ENCODE measurements at regions not wholly inside any gene's neighbourhood (a gene's known extent, or its start where the extent isn't known, plus 50 kb on each side); places are given as distances from the start of the nearest gene placed in this dataset.
A peak's percentile ranks its signal among the peaks of the same experiment; 100 is the strongest.

GRCh38 chr12:4849115-4849541, 60.6 kb upstream of the KCNA1 start:
- DNase-seq (no peak), ATAC-seq (ENCODE audit: low read depth in 2 of 2) (no peak)
- Mint-ChIP-seq H3K4me3 (no peak overlapping the region), H3K27ac (no peak overlapping the region), H3K36me3 (no peaks in the 10 kb centered on the region), H3K9me3 (peaks cover 0 to 3% (median 0%) of the 10 kb centered on the region in 7 donors), H3K27me3 (no peaks in the 10 kb centered on the region), H3K4me1 (peaks cover 0 to 7% (median 3%) of the 10 kb centered on the region in 3 donors)

GRCh38 chr12:4849795-4850345, 59.8 kb upstream of the KCNA1 start:
- H3K27me3 Mint-ChIP-seq = no peaks in the 10 kb centered on the region
- no peaks in the 10 kb centered on the region for H3K36me3 Mint-ChIP-seq
- H3K4me1 Mint-ChIP-seq = peaks cover 1 to 9% (median 4%) of the 10 kb centered on the region in 3 donors
- H3K4me3 Mint-ChIP-seq = no peak overlapping the region
- DNase-seq = no peak
- H3K27ac Mint-ChIP-seq = peak overlapping the region in 1 of 6 donors; percentile 90
- no peaks in the 10 kb centered on the region for H3K9me3 Mint-ChIP-seq
- ATAC-seq (ENCODE audit: low read depth in 2 of 2) = no peak

- no peaks in the 10 kb centered on the region for H3K36me3 Mint-ChIP-seq
- no peak overlapping the region for H3K4me3 Mint-ChIP-seq
- ATAC-seq (ENCODE audit: low read depth in 2 of 2) = no peak
- H3K4me1 Mint-ChIP-seq = peaks cover 9 to 19% (median 15%) of the 10 kb centered on the region in 3 donors
- no peaks in the 10 kb centered on the region for H3K9me3 Mint-ChIP-seq
- H3K27ac Mint-ChIP-seq = peak overlapping the region in 2 of 6 donors; percentile 11 to 41
- DNase-seq = no peak
- H3K27me3 Mint-ChIP-seq = peaks cover 0 to 5% (median 4%) of the 10 kb centered on the region in 3 donors
Observed at GRCh38 chr12:4850857-4851380, 58.8 kb upstream of the KCNA1 start.

- H3K9me3 Mint-ChIP-seq = no peaks in the 10 kb centered on the region
- DNase-seq (no peak), ATAC-seq (ENCODE audit: low read depth in 2 of 2) (no peak)
- H3K36me3 Mint-ChIP-seq = no peaks in the 10 kb centered on the region
- H3K27me3 Mint-ChIP-seq = peaks cover 0 to 5% (median 4%) of the 10 kb centered on the region in 3 donors
- H3K4me1 Mint-ChIP-seq = peaks cover 9 to 24% (median 19%) of the 10 kb centered on the region in 3 donors
- H3K4me3 Mint-ChIP-seq = no peak overlapping the region
- peak overlapping the region in 3 of 6 donors; percentile 2 to 40 (median 14) for H3K27ac Mint-ChIP-seq
Observed at GRCh38 chr12:4852308-4852707, 57.4 kb upstream of the KCNA1 start.

GRCh38 chr12:4852911-4853310, 56.8 kb upstream of the KCNA1 start:
- Mint-ChIP-seq H3K36me3 (no peaks in the 10 kb centered on the region), H3K27ac (no peak overlapping the region), H3K9me3 (no peaks in the 10 kb centered on the region), H3K4me1 (peaks cover 13 to 28% (median 24%) of the 10 kb centered on the region in 3 donors), H3K27me3 (peaks cover 4 to 9% (median 7%) of the 10 kb centered on the region in 3 donors), H3K4me3 (no peak overlapping the region)
- DNase-seq (no peak), ATAC-seq (ENCODE audit: low read depth in 2 of 2) (no peak)

GRCh38 chr12:4855121-4855924, 54.4 kb upstream of the KCNA1 start:
- peaks cover 21 to 28% (median 28%) of the 10 kb centered on the region in 3 donors for H3K27me3 Mint-ChIP-seq
- H3K36me3 Mint-ChIP-seq = no peaks in the 10 kb centered on the region
- DNase-seq (peak; percentile 61), ATAC-seq (ENCODE audit: low read depth in 2 of 2) (peak; percentile 68 to 73)
- no peaks in the 10 kb centered on the region for H3K9me3 Mint-ChIP-seq
- H3K4me1 Mint-ChIP-seq = peaks cover 17 to 33% (median 26%) of the 10 kb centered on the region in 3 donors
- peak overlapping the region in 1 of 6 donors; percentile 51 for H3K27ac Mint-ChIP-seq
- H3K4me3 Mint-ChIP-seq = no peak overlapping the region

- H3K27ac Mint-ChIP-seq = no peak overlapping the region
- peaks cover 17 to 33% (median 26%) of the 10 kb centered on the region in 3 donors for H3K4me1 Mint-ChIP-seq
- ATAC-seq (ENCODE audit: low read depth in 2 of 2) (no peak), DNase-seq (no peak)
- no peak overlapping the region for H3K4me3 Mint-ChIP-seq
- no peaks in the 10 kb centered on the region for H3K9me3 Mint-ChIP-seq
- no peaks in the 10 kb centered on the region for H3K36me3 Mint-ChIP-seq
- H3K27me3 Mint-ChIP-seq = peaks cover 27 to 41% (median 40%) of the 10 kb centered on the region in 3 donors
Observed at GRCh38 chr12:4856596-4856995, 53.1 kb upstream of the KCNA1 start.

- DNase-seq (peak; percentile 65), ATAC-seq (ENCODE audit: low read depth in 2 of 2) (peak; percentile 87)
- Mint-ChIP-seq H3K4me1 (peaks cover 17 to 33% (median 26%) of the 10 kb centered on the region in 3 donors), H3K27me3 (peaks cover 35 to 44% (median 42%) of the 10 kb centered on the region in 3 donors), H3K4me3 (peak overlapping the region; percentile 26 to 92 (median 86)), H3K36me3 (no peaks in the 10 kb centered on the region), H3K27ac (peak overlapping the region in 1 of 6 donors; percentile 83), H3K9me3 (no peaks in the 10 kb centered on the region)
Observed at GRCh38 chr12:4857472-4858291, 52.0 kb upstream of the KCNA1 start.

- Mint-ChIP-seq H3K4me1 (peaks cover 17 to 33% (median 26%) of the 10 kb centered on the region in 3 donors), H3K27me3 (peaks cover 42 to 48% (median 44%) of the 10 kb centered on the region in 3 donors)
- DNase-seq = no peak
Observed at GRCh38 chr12:4858386-4858785, 51.3 kb upstream of the KCNA1 start.

GRCh38 chr12:4859478-4860210, 50.1 kb upstream of the KCNA1 start:
- Mint-ChIP-seq H3K4me3 (peak overlapping the region in 1 of 8 donors; percentile 10), H3K9me3 (no peaks in the 10 kb centered on the region), H3K4me1 (peaks cover 17 to 33% (median 26%) of the 10 kb centered on the region in 3 donors), H3K27me3 (peaks cover 50 to 56% (median 54%) of the 10 kb centered on the region in 3 donors), H3K27ac (no peak overlapping the region), H3K36me3 (no peaks in the 10 kb centered on the region)
- no peak for ATAC-seq (ENCODE audit: low read depth in 2 of 2)
- no peak for DNase-seq

More at GRCh38 chr12:4858386-4858785, 51.3 kb upstream of the KCNA1 start:
- Mint-ChIP-seq H3K27ac (peak overlapping the region in 1 of 6 donors; percentile 83), H3K4me3 (peak overlapping the region in 6 of 8 donors; percentile 73 to 92 (median 86)), H3K36me3 (no peaks in the 10 kb centered on the region), H3K9me3 (no peaks in the 10 kb centered on the region)
- no peak for ATAC-seq (ENCODE audit: low read depth in 2 of 2)
